Thoracic aorta (tissue), 2 donors: ENCODE measurements at regions not wholly inside any gene's neighbourhood (a gene's known extent, or its start where the extent isn't known, plus 50 kb on each side); places are given as distances from the start of the nearest gene placed in this dataset.
"Not testable (repeated sequence)": the region's sequence is repeated elsewhere in the genome, so short reads cannot be mapped to it uniquely, and the experiment has no call there.

Source experiments
- ATAC-seq: fragments of 150-250 bp; one replicate; pipeline ENCODE4 v1.8.0; 2017; ENCODE audit warnings: low read depth; ENCODE audit not compliant: insufficient number of reproducible peaks, low FRiP score
- DNase-seq: peaks from one replicate; pipeline ENCODE4 v3.0.0-alpha.2; 2020; ENCODE audit warnings: low spot score
- H3K27ac ChIP-seq, 2 donors: fragments of 200-600 bp; sonication (generic); 1 replicate in 1 of 2; 2 replicates in 1 of 2; pipeline ENCODE4 v1.5.1; 2016; ENCODE audit warnings: mild to moderate bottlenecking in 2 of 2, moderate library complexity in 2 of 2
- H3K27me3 ChIP-seq: fragments of 200-600 bp; sonication (generic); replicated peaks from 2 replicates; pipeline ENCODE4 v1.6.0; 2016; ENCODE audit warnings: mild to moderate bottlenecking; ENCODE audit not compliant: insufficient read depth
- H3K36me3 ChIP-seq: fragments of 200-600 bp; sonication (generic); one replicate; pipeline ENCODE4 v1.5.1; 2016
- H3K4me1 ChIP-seq, 2 donors: fragments of 200-600 bp; sonication (generic); 1 replicate in 1 of 2; 2 replicates in 1 of 2; pipeline versions ENCODE4 v1.5.1 to v1.6.0; 2016; ENCODE audit warnings: low read depth in 2 of 2, mild to moderate bottlenecking in 1 of 2; ENCODE audit not compliant: control insufficient read depth in 1 of 2
- H3K4me3 ChIP-seq: fragments of 200-600 bp; sonication (generic); 2 replicates; pipeline ENCODE4 v1.5.1; 2016; ENCODE audit warnings: mild to moderate bottlenecking
- H3K9me3 ChIP-seq: fragments of 200-600 bp; sonication (generic); 2 replicates; pipeline ENCODE4 v1.5.1; 2016

DNA sequence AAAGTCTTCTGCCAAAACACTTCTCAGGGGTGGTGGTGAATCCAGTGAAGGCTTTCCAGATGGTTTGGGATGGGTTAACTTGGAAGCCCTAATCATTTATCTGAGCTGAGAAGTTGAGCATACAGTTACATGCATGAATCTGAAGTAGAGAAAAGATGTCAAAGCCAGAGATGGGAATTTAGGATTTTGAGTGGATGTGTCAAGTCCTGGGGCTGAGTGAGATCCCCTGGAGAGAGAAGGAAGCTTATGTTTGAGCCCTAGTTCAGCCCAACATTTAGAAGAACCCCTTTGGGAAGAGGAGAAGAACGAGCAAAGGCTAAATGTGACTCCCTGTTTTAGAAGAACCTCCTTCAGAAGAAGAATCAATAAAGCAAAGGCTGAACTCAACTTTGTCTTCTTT lies 129.1 kb upstream of the TPTE start:
- H3K9me3 ChIP-seq, H3K27me3 ChIP-seq, DNase-seq, H3K4me1 ChIP-seq, ATAC-seq, H3K4me3 ChIP-seq, H3K36me3 ChIP-seq, H3K27ac ChIP-seq: not testable (repeated sequence)

DNA sequence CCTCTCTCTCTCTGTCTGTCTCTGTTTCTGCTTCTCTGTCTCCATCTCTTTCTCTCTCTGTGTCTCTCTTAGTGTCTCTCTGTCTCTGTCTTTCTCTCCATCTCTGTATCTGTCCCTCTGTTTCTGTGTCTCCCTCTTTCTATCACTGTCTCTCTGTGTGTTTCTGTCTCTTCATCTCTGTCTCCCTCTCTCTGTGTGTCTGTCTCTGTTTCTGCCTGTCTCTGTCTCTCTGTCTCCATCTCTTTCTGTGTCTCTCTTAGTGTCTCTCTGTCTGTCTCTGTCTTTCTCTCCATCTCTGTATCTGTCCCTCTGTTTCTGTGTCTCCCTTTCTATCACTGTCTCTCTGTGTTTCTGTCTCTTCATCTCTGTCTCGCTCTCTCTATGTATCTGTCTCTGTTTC lies 125.4 kb upstream of the TPTE start:
- not testable (repeated sequence) for H3K4me3 ChIP-seq, H3K27me3 ChIP-seq, ATAC-seq

DNA sequence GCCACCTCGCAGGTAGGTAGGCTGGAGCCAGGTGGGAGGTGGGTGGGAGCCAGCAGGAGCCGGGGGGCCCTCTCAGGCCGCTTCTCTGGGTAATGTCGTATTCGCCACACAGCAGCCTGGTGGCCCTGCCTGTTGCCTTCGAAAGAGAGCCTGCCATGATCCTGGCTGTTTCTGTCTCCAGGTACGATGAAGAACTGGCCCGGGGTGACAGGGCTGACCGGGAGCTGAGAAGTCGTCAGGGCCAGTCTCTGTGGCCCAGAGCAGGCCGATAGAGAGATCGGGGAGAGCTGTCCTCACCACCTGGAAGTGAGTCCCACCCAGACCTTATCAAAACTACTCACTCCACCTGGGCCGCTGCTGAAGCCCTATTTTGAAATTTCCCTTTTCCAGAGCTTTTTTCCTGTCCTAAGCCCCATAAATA lies 123.9 kb upstream of the TPTE start:
- not testable (repeated sequence) for H3K27me3 ChIP-seq

More for the DNA sequence above, 125.4 kb upstream of the TPTE start:
- H3K9me3 ChIP-seq, H3K36me3 ChIP-seq, H3K4me1 ChIP-seq, H3K27ac ChIP-seq, DNase-seq: not testable (repeated sequence)

DNA sequence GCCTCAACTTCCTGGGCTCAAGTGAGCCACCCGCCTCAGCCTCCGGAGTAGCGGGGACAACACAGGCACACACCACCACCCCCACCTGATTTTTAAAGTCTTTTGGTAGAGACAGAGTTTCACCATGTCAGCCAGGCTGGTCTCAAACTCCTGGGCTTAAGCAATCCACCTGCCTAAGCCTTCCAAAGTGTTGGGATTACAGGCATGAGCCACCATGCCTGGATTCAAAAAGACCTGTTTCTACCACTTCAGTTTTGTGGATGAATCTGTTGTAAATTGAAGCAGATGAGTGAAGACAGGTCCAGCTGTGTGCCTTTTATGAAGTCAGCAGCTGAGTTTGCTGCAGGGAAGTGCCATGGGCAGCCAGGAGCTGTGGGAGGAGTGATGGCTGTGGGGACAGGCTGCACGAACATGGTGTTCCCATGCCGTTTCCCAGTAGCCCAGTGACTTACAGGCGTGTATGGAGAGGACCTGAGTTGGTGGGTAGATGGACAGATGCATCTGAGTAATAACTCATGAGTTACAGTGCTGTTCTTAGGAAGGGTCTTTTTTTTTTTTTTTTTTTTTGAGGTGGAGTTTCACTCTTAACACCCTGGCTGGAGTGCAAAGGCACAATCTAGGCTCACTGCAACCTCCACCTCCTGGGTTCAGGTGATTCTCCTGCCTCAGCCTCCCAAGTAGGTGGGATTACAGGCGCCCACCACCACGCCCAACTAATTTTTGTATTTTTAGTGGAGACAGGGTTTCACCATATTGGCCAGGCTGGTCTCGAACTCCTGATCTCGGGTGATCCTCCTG lies 122.5 kb upstream of the TPTE start:
- ATAC-seq = not testable (repeated sequence)

More for the DNA sequence above, 123.9 kb upstream of the TPTE start:
- H3K27ac ChIP-seq, H3K36me3 ChIP-seq, DNase-seq, H3K4me1 ChIP-seq, H3K4me3 ChIP-seq, ATAC-seq, H3K9me3 ChIP-seq: not testable (repeated sequence)

DNA sequence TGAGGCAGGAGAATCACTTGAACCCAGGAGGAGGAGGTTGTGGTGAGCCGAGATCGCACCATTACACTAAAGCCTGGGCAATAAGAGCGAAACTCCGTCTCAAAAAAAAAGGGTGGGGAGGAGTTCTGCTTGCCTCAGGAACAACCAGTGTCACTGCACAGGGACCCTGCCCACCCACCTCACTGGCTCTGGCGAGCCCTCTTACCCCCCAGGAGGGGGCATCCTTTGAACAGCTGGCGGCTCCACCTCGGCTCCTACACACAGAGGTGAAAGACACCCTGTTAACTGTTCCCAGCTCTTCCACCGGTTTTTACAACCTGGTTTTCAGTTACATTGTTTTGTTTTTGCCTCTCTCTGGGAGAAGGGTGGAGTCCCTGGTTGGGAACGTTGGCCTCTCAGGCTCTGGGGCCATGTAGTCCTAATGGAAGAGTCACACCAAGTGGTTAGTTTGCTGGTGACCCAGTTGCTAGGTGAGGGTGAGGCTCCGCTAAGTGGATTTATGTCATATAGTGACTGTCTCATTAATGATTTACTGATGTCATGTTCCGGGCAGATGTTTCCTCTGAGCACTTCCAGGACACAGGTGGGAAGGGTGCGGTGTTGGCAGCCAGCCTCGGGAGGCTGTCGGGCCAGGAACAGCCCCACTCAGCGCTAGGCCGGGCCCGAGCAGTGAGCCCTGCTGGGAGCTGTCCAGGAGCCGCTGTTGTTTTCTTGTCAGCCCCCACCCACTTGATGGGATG lies 120.6 kb upstream of the TPTE start:
- not testable (repeated sequence) for H3K4me1 ChIP-seq, H3K27ac ChIP-seq, H3K36me3 ChIP-seq, ATAC-seq, H3K27me3 ChIP-seq, H3K4me3 ChIP-seq, DNase-seq
- H3K9me3 ChIP-seq = peaks cover 17% of the 10 kb centered on the region

More for the DNA sequence above, 122.5 kb upstream of the TPTE start:
- not testable (repeated sequence) for H3K9me3 ChIP-seq, H3K36me3 ChIP-seq, H3K4me1 ChIP-seq, H3K4me3 ChIP-seq, H3K27ac ChIP-seq, H3K27me3 ChIP-seq, DNase-seq

DNA sequence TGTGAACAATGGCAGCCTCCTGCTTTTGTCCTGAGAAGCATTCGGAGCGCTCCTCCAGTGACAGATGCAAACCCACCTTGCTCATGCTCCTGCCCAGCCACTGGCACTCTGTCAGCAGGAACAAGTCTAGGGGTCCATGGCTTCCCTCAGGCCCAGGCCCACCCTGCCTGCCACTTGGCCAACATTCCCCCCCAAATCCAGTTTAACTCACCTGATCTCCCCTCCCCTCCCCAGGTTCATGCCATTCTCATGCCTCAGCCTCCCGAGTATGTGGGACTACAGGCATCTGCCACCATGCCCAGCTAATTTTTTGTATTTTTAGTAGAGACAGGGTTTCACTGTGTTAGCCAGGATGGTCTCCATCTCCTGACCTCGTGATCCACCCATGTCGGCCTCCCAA lies 118.9 kb upstream of the TPTE start:
- not testable (repeated sequence) for DNase-seq, ATAC-seq

DNA sequence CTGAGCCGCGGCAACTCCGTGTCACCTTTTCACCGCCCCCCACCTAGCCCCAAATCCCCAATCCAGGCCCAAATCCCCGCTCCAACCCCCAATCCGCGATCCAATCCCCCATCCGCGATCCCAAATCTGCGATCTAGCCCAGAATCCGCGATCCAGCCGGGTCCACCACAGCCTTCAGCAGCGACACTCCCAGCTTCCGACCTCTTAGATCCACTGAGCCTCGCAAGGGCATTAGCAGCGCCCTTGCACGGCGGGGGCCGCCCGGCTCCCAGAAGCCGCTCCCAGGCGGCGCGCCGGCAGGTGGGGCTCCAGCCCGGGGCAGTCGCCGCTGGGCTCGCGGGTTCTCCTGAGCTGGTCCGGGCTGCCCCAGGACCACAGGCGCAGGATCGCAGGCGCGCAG lies 116.1 kb upstream of the TPTE start:
- H3K27ac ChIP-seq, H3K36me3 ChIP-seq, H3K4me3 ChIP-seq, ATAC-seq, H3K27me3 ChIP-seq, H3K4me1 ChIP-seq, DNase-seq: not testable (repeated sequence)
- peaks cover 19% of the 10 kb centered on the region for H3K9me3 ChIP-seq

More for the DNA sequence above, 118.9 kb upstream of the TPTE start:
- not testable (repeated sequence) for H3K4me1 ChIP-seq, H3K27me3 ChIP-seq, H3K4me3 ChIP-seq, H3K36me3 ChIP-seq, H3K27ac ChIP-seq
- peaks cover 17% of the 10 kb centered on the region for H3K9me3 ChIP-seq

DNA sequence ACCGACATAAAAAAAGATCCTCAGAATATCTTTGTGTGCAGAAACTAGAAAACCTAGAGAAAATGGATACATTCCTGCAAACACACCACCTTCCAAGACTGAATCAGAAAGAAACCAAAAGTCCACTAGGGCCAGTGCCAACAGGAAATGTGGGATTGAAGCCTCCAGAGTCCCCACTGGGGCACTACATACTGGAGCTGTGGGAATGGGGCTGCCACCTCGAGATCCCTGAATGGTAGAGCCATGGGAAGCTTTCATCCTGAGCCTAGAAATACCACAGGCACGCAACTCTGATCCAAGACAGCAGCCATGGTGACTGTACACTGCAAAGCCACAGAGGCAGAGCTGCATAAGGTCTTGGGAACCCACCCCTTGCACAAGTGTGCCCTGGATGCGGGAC lies 111.6 kb upstream of the TPTE start:
- not testable (repeated sequence) for H3K9me3 ChIP-seq, ATAC-seq, H3K36me3 ChIP-seq, DNase-seq, H3K4me1 ChIP-seq, H3K27me3 ChIP-seq, H3K4me3 ChIP-seq, H3K27ac ChIP-seq

DNA sequence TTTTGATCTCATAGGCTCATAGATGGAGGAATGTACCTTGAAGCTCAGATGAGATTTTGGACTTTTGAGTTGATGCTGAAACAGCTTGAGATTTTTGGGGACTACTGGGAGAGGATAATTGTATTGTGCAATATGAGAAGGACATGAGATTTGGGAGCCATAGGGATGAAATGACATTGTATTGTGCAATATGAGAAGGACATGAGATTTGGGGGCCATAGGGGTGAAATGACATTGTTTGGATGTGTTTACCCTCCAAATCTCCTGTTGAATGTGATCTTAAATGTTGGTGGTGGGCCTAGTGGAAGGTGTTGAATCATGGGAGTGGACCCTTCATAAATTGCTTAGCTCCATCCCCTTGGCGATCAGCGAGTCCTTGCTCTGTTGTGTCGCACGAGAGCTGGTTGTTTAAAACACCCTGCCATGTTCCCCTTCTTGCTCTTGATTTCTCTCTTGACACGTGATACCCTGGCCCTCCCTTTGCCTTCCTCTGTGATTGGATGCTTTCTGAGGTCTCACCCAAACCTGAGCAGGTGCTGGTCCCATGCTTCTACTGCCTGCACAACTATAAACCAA lies 110.9 kb upstream of the TPTE start:
- H3K27ac ChIP-seq, ATAC-seq, H3K4me1 ChIP-seq, DNase-seq, H3K36me3 ChIP-seq, H3K4me3 ChIP-seq, H3K27me3 ChIP-seq: not testable (repeated sequence)
- H3K9me3 ChIP-seq = peaks cover 10% of the 10 kb centered on the region

DNA sequence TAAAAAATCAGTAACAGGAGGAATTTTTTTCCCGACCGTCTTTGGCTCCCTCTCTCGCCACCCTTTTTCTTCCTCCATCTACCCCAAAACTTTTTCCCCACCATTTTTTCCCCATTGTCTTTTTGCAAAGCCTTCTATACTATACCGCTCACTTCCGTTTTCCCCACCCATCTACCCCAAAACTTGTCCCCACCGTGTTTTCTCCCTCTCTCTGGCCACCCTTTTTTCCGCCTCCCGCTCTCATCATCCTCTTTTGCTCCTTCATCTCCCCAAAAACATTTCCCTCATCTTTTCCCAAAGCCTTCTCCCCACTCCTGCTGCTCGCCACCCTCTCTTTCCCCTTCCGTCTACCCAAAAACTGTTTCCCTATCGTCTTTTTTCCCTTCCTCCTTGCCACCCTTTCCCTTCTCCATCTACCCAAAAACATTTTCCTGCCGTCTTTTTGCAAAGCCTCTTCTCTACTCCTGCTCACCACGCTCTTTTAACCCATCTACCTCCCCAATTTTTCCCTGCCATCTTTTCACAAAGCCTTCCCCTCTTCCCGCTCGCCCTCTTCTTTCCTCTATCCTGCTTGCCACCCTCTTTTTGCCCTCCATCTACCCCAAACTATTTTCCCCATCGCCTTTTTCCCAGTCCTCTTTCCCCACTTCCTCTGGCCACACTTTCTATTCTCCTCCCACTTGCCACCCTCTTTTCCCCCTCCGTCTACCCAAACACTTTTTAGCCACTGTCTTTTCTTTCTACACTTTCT lies 109.4 kb upstream of the TPTE start:
- not testable (repeated sequence) for DNase-seq, H3K27ac ChIP-seq, H3K27me3 ChIP-seq, H3K4me3 ChIP-seq, ATAC-seq, H3K4me1 ChIP-seq, H3K36me3 ChIP-seq
- peaks cover 11% of the 10 kb centered on the region for H3K9me3 ChIP-seq

DNA sequence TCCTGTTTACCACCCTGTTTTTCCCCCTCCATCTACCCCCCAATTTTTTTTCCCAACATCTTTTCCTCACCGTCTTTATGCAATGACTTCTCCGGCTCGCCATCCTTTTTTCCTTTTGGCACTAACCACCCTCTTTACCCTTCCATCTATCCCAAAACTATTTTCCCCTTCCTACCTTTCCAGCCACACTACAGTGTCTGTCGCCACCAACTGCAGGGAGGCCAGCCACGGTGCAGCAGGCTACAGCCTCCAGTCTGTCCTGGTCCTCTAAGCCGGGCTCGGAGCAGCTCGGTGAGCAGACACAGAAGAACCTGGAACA lies 108.5 kb upstream of the TPTE start:
- DNase-seq, H3K4me3 ChIP-seq, H3K4me1 ChIP-seq, H3K27me3 ChIP-seq, ATAC-seq, H3K27ac ChIP-seq, H3K36me3 ChIP-seq: not testable (repeated sequence)
- H3K9me3 ChIP-seq = peaks cover 15% of the 10 kb centered on the region
